Ishikawa (cell line): ENCODE measurements at regions not wholly inside any gene's neighbourhood (a gene's known extent, or its start where the extent isn't known, plus 50 kb on each side); places are given as distances from the start of the nearest gene placed in this dataset.

Experiments used
- CEBPB ChIP-seq: IDR thresholded peaks from 2 replicates; pipeline ENCODE4 v1.6.1; 2012
- EGR1 ChIP-seq: IDR thresholded peaks from 2 replicates; pipeline ENCODE4 v1.6.1; 2012
- EP300 ChIP-seq: IDR thresholded peaks from 2 replicates; pipeline ENCODE4 v1.6.1; 2012; ENCODE audit warnings: borderline replicate concordance
- FOXM1 ChIP-seq: IDR thresholded peaks from 2 replicates; pipeline ENCODE4 v1.6.1; 2012; ENCODE audit warnings: low read depth, borderline replicate concordance
- MAX ChIP-seq: IDR thresholded peaks from 2 replicates; pipeline ENCODE4 v1.6.1; 2012
- RAD21 ChIP-seq: IDR thresholded peaks from 2 replicates; pipeline ENCODE4 v1.6.1; 2012; ENCODE audit warnings: low read depth
- REST ChIP-seq: IDR thresholded peaks from 2 replicates; pipeline ENCODE4 v1.6.1; 2012; ENCODE audit warnings: low read depth, mild to moderate bottlenecking
- TAF1 ChIP-seq: IDR thresholded peaks from 2 replicates; pipeline ENCODE4 v1.6.1; 2012; ENCODE audit warnings: low read depth, mild to moderate bottlenecking
- TCF12 ChIP-seq: IDR thresholded peaks from 2 replicates; pipeline ENCODE4 v1.6.1; 2012; ENCODE audit warnings: low read depth
- TEAD4 ChIP-seq: IDR thresholded peaks from 2 replicates; pipeline ENCODE4 v1.6.1; 2012
- YY1 ChIP-seq: IDR thresholded peaks from 2 replicates; pipeline ENCODE4 v1.6.1; 2012; ENCODE audit warnings: low read depth

GRCh38 chr4:28317221-28317620 lies 1456.6 kb downstream of the STIM2 start:
- TF ChIP-seq CEBPB, result no peak
- TF ChIP-seq REST, result no peak
- TF ChIP-seq TEAD4, result no peak
- TF ChIP-seq EP300, result no peak
- no peak for TF ChIP-seq MAX
- no peak for TF ChIP-seq TCF12
- no peak for TF ChIP-seq EGR1
- TF ChIP-seq TAF1, result no peak
- no peak for TF ChIP-seq YY1
- TF ChIP-seq FOXM1, result no peak
- no peak for TF ChIP-seq RAD21
